Posterior cingulate gyrus (tissue), 11 donors: ENCODE measurements at regions not wholly inside any gene's neighbourhood (a gene's known extent, or its start where the extent isn't known, plus 50 kb on each side); places are given as distances from the start of the nearest gene placed in this dataset.
"Not testable (repeated sequence)": the region's sequence is repeated elsewhere in the genome, so short reads cannot be mapped to it uniquely, and the experiment has no call there.

Experiments used
- DNase-seq, 10 donors: peaks; one replicate each; pipeline versions ENCODE4 v3.0.0 to v3.0.0-alpha.2; 2020 to 2021; ENCODE audit warnings: mixed read lengths in 3 of 10
- intact Hi-C: fragments of 100-400 bp; cut with DNase I; formaldehyde crosslinking; loops from one replicate; pipeline ENCODE4 v1.15.1; 2023

- no peak for DNase-seq
- intact Hi-C loops, result no loop called here
Observed at GRCh38 chr7:113784956-113785355, 133.9 kb downstream of the PPP1R3A start.

GRCh38 chr7:113784316-113784715 is 134.5 kb downstream of the PPP1R3A start:
- intact Hi-C loops, result no loop called here
- no peak for DNase-seq

- intact Hi-C loops, result no loop called here
- no peak for DNase-seq
Observed at GRCh38 chr7:113783403-113783802, 135.4 kb downstream of the PPP1R3A start.

GRCh38 chr7:113775804-113776203 is 143.0 kb downstream of the PPP1R3A start:
- no peak for DNase-seq
- intact Hi-C loops, result no loop called here

- intact Hi-C loops, result no loop called here
- no peak for DNase-seq
Observed at GRCh38 chr7:113775401-113775800, 143.4 kb downstream of the PPP1R3A start.

- intact Hi-C loops, result no loop called here
Observed at GRCh38 chr7:113774182-113774807, 144.5 kb downstream of the PPP1R3A start.

GRCh38 chr7:113770146-113770738 is 148.6 kb downstream of the PPP1R3A start:
- intact Hi-C loops, result no loop called here
- DNase-seq, result peak in 1 of 10 donors; percentile 41

More at GRCh38 chr7:113774182-113774807, 144.5 kb downstream of the PPP1R3A start:
- peak in 1 of 10 donors; percentile 10 for DNase-seq

- intact Hi-C loops, result no loop called here
Observed at GRCh38 chr7:113768387-113768786, 150.4 kb downstream of the PPP1R3A start.

GRCh38 chr7:113764401-113765035 is 154.3 kb downstream of the PPP1R3A start:
- intact Hi-C loops, result no loop called here

More at GRCh38 chr7:113768387-113768786, 150.4 kb downstream of the PPP1R3A start:
- no peak for DNase-seq

GRCh38 chr7:113763226-113763625 is 155.6 kb downstream of the PPP1R3A start:
- no peak for DNase-seq
- intact Hi-C loops, result no loop called here

More at GRCh38 chr7:113764401-113765035, 154.3 kb downstream of the PPP1R3A start:
- no peak for DNase-seq

- no peak for DNase-seq
Observed at GRCh38 chr7:113756250-113756649, 162.6 kb downstream of the PPP1R3A start.

GRCh38 chr7:113752689-113753088 is 166.1 kb downstream of the PPP1R3A start:
- intact Hi-C loops, result no loop called here
- no peak for DNase-seq

More at GRCh38 chr7:113756250-113756649, 162.6 kb downstream of the PPP1R3A start:
- intact Hi-C loops, result no loop called here

- intact Hi-C loops, result no loop called here
- no peak for DNase-seq
Observed at GRCh38 chr7:113752289-113752688, 166.5 kb downstream of the PPP1R3A start.

- no peak for DNase-seq
- intact Hi-C loops, result no loop called here
Observed at GRCh38 chr7:113751547-113751946, 167.3 kb downstream of the PPP1R3A start.

GRCh38 chr7:113748385-113748784 is 170.4 kb downstream of the PPP1R3A start:
- DNase-seq, intact Hi-C loops: not testable (repeated sequence)

- intact Hi-C loops, result not testable (repeated sequence)
- peak in 2 of 10 donors; percentile 53 to 57 for DNase-seq
Observed at GRCh38 chr7:113742946-113743431, 175.8 kb downstream of the PPP1R3A start.

GRCh38 chr7:113742377-113742776 is 176.4 kb downstream of the PPP1R3A start:
- DNase-seq, result no peak
- intact Hi-C loops, result no loop called here

GRCh38 chr7:113731571-113731970 is 187.2 kb downstream of the PPP1R3A start:
- DNase-seq, result no peak
- intact Hi-C loops, result no loop called here

GRCh38 chr7:113730309-113730955 is 188.4 kb downstream of the PPP1R3A start:
- intact Hi-C loops, result no loop called here
- no peak for DNase-seq

GRCh38 chr7:113727486-113727885 is 191.3 kb downstream of the PPP1R3A start:
- intact Hi-C loops, result no loop called here
- DNase-seq, result no peak

GRCh38 chr7:113722006-113722405 is 196.8 kb downstream of the PPP1R3A start:
- DNase-seq, result no peak
- intact Hi-C loops, result no loop called here
